ENCODE measurements at regions not wholly inside any gene's neighbourhood (a gene's known extent, or its start where the extent isn't known, plus 50 kb on each side); places are given as distances from the start of the nearest gene placed in this dataset.
"Not testable (repeated sequence)": the region's sequence is repeated elsewhere in the genome, so short reads cannot be mapped to it uniquely, and the experiment has no call there.

DNA sequence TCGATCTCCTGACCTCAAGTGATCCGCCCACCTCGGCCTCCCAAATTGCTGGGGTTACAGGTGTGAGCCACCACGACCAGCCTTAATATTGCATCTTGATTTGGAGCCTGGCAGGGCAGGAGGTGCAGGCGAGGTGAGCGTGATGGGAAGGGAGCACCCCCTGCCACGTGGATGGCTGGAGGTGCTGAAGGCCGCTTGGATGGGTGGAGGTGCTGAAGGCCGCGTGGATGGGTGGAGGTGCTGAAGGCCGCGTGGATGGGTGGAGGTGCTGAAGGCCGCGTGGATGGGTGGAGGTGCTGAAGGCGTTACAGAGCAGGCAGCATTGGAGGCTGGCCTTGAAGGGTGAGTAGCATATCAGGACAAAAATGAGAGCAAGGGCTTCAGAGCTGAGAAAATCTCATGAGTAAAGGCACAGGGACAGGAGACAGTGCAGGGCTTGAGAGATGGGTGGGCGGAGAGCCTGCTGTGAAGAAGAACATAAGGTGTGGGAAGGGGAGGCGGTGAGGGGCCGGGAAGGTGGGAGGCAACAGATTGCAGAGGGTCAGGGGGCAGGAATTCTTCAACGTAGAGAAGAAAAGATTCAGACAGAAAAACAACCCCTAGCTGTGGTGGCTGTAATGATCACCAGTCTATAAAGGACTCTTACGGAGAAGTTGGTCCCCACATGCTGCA, 101.7 kb upstream of the SEC14L1 start:
- DNase-seq: no peak

DNA sequence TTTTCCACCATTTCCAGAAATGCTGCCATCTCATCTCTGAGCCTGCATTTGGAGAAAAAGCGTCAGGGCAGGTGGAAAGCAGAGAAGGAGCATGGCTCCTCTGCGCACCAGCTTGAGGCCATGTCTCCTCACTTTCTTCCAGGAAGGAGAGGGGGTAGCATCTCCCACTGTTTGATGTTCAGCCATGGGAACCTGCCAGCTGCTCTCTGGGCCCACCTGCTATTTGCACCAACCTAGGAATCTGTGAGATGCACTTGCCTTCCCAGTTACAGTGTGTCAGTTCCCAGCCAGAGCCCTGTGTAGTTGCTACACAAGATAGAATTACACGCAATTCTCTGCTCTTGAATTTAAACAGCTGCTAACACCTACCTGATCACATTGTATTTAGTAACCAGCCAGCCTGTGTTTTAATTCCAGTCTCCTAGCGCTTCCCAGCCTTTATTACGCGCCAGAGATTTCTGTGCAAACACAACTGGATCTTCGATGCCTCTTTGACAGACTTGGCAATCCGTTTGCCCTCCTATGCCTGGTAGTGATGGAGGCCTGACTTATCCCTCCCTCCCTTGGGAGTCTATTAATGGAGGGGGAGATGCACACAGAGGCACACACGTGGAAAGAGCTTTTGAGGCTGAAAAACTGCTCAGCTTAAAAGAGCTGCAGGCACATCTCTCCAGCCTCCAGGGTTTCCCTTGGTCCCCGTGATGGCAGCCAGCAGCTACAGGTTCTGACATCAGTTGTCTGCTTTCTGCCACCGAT, 98.1 kb upstream of the SEC14L1 start:
- DNase-seq: no peak

DNA sequence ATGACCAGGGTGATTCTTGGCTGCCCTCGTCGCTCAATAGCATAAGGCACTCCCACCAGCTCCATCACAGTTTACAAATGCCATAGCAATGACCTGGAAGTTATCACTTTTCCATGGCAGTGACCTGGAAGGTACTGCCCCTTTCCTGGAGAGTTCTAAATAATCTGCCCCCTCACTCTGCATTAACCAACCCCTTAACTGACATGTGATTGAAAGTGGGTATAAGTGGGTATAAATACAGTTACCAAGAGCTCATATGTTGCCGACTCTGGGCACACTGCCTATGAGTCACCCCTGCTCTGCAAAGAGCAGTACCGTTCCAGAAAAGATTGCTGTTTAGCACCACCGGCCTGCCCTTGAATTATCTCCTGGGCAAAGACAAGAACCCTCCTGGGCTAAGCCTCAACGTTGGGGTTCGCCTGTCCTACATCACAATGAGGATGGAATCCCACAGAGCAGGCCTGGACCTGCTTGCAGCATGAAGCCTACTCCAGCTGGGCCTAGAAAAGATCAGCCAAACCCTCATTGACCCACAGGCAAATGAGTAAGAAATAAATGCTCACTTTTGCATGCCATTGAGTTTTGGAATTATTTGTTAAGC, 95.2 kb upstream of the SEC14L1 start:
- no peak for DNase-seq

DNA sequence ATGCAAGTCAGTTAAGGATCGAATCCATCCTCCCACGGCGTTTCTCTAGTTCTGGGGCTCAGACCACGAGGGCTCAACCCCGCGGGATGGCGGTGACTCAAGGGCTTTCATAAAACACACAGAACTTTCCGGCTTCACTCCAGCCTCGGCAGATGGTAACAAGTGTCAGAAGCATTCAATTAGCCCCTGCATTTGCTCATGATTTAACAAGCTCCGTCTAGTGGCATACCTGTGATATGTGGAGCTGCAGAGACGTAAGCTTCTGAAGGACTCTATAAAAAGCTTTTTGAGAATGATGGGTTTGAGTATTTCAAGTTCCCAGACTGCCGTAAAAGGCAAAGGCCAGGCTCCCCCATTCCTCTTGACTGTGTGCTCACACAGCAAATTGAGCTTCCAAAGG, 91.3 kb upstream of the SEC14L1 start:
- no peak for DNase-seq

DNA sequence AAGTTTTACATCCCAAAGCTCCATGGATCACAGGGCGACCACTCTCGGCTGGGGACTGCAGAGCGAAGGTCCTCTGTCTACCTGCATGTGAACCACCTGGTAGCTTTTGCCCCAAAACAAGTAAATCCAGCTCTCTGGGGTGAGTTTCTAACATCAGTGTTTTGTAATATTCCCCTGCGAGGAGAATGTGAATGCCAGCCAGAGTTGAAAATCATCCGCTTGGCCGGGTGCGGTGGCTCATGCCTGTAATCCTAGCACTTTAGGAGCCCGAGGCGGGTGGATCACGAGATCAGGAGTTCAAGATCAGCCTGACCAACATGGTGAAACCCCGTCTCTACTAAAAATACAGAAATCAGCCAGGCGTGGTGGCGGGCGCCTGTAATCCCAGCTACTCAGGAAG, 89.9 kb upstream of the SEC14L1 start:
- not testable (repeated sequence) for DNase-seq

DNA sequence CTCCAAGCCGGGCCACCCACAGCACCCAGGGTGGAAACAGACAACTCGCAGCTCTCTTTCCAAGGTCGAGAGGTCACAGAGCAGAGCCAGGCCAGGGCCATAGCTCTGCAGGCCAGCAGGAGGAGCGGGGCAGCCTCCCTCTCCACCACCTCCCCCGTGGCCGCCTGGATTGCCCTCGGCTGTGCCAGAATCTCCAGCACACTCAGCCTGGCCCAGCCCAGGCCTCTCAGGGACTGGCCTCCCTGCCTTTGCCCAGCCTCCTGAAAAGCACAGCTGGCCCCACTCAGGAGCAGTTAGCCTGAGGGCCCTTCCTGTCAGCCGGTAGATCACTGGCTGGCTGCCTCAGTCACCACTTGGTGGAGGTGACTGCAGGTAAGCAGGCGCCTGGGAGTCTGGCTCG, 85.8 kb upstream of the SEC14L1 start:
- no peak for DNase-seq

DNA sequence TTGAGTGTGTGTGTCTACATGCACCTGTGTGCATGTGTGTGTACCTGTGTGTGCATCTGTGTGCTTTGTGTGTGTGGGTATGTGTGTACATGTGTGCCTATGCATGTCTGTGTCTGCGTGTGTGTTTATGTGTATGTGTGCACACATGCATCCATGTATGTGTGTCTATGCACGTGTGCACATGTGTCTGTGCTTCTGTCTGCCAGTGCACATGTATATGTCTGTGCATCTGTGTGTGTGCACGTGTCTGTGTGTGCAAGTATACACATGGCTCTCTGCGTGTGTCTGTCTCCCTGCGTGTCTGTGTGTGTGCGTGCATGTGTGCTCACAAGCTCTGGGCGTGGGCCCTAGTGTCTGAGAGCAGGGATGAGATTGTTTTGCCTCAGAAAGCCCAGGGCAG, 85.3 kb upstream of the SEC14L1 start:
- no peak for DNase-seq

DNA sequence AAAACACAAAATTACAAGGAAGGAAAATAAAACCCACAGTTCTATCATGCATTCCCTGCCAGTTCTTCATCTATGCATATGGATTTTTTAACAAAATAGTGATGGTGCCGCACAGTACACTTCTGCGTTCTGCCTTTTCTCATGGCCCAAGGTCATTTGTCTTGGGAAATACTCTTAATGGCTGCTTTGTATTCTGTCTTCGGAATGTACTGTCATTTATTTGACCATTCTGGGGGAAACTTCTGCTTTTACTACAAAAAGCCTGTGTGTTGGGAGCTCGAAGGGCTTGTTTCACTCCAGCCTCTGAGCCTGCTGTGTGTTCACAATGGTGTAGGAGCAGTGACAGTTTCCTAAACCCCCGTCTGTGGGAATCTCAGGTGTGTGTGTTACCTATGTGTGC, 82.8 kb upstream of the SEC14L1 start:
- no peak for DNase-seq

DNA sequence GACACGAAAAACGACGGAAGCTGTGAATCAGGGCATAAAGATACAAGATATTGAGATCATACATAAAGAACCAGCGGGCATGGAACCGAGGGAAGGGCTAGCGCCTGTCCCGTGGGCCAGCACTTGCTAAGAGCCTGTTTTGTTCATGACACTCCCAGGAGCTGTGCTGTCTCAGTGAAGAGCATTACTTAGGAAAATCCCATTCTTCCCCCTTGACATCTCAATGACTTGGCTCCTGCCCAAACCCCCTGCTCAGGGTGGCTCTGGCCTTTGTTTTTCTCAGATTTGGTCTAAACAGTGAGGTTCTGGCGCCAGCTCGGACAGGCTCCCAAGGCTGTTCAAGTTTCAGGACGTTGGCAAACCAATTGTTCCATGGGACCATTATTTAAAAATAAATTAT, 79.1 kb upstream of the SEC14L1 start:
- no peak for DNase-seq

DNA sequence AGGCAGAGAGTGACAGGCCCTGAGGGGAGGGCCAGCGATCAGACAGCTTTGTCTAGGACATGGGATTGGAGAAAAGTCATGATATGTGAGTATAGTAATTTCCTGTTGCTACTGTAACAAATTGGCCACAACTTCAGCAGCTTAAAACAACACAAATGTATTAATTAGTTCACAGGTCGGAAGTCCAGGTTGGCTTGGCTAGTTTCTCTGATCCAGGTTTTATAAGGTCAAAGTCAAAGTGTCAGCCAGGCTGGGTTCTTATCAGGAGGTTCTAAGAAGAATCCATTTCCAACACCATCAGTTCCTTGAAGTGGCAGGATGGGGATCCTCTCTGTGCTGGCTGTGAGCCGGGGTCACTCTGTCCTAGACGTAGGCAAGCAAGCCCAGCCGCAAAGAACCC, 76.2 kb upstream of the SEC14L1 start:
- no peak for DNase-seq

DNA sequence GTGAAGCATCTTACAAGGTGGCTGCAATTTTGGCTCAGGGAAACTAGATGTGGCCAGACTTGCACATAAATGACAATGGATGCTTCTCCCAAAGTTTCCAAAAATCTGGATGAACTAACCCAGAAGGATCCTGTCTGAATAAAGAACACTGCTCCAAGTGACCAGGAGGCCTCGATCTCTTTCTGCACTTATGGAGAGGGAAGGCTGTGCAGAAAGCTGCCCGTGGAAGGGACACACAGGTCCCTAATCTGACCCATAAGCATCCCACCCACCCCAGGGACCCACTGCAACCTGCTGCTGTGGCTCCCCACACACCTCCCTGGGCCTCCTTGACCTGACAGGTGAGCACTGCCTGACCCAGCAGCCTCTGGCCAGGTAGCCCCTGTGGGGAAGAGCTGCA, 74.6 kb upstream of the SEC14L1 start:
- no peak for DNase-seq

DNA sequence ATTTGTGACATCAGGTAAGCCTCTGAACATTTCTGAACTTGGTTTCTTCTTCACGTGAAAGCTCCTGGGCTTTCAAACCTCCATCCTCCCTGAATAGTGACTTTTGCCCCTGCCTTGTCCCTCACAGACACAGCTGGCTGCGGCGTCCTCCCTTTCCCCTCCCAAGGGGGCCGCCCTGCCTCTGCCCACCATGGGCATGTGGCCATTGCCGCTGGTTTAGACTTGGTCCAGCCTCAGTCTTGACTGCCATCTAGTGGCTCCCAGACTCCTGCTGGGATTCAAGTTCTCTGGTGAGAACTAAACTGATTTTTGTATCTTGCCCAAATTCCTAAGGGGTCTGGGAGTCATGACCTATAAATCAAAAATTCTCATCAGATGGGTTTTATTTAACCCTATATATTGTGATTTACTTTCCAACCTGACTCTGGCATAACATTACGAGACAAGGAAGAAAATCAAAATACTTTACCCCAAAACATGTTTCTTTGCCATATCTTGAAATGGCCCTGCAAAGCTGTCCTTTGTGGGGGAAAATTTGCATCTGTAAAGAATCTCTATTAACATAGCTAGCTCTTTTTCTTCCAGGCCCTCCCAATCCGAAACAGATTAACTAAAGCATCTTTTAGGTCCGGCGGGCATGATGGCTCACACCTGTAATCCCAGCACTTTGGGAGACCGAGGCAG, 73.9 kb upstream of the SEC14L1 start:
- DNase-seq: peak; percentile 31

DNA sequence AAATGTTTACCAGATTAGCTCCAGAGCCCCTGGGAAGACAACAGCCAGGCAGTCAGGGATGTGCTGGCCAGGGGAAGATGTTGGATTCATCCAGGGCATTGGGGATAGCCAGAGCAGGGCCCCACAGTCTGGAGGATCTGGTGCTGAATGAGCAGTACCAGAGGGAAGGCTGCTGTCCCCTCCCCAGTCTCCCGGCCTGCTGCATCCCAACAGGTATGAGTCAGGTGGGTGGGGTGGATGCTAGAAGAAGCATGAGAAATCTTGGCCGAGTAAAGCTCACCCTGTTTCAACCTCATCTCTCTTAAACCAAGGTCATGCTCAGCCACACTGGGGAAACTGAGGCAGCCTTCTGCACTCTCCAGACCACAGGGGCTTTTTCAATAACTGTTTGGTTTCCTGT, 71.9 kb upstream of the SEC14L1 start:
- DNase-seq: no peak

DNA sequence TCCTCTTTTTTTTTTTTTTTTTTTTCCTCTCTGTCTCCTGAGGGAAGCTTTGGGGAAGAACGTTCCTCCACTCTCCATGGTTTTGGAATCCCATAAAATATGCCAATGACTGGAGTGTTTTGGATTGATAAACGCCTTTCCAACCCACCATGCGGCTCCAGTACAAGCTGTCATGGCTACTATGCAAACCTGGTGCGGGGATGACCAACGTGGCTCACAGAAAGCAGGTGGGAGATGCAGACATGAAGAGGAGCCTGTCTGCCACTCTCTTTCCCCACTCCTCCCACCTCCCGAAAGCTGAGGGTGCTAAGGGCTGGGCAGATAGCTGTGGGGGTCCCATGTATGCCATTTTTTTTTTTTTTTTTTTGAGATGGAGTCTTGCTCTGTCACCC, 69.9 kb upstream of the SEC14L1 start:
- DNase-seq: no peak

DNA sequence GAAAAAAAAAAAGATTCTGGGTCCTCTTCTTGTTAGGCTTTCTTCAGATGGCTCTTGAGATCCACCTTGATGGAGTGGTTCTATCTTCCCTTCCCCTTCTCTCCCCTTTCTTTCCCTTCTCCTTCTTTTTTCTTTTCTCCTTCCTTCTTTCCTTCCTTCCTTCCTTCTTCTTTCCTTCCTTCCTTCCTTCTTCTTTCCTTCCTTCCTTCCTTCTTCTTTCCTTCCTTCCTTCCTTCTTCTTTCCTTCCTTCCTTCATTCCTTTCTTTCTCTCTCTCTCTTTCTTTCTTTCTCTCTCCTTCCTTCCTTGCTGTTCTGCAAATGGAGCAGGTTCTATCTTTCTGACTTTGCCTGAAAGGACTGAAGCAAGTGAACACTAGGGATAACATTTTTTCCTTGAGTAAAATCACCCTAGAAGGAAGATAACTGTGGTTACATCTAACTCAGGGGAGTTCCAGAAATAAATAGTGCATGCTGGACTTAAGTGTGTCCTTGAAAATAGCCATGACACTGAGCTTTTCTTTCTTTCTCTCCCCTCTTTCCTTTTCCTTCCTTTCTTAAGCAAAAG, 68.8 kb upstream of the SEC14L1 start:
- no peak for DNase-seq

DNA sequence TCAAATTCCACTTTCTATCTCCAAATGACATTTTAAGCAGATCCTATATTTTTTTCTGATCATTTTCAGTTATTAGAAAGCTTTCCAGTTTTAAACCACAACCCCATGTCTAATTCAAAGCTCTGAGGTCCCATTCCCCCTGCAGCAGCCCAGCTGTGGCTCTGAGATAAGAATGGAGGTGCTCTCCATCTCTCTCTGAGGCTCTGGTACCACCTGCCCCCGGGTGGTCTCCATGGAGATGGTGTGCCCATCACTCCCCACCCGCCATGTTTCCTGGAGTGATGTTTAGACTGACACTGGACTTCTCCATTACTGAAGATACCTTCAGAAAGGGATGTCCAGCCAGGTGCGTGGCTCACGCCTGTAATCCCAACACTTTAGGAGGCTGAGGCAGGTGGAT, 68.1 kb upstream of the SEC14L1 start:
- DNase-seq: no peak

DNA sequence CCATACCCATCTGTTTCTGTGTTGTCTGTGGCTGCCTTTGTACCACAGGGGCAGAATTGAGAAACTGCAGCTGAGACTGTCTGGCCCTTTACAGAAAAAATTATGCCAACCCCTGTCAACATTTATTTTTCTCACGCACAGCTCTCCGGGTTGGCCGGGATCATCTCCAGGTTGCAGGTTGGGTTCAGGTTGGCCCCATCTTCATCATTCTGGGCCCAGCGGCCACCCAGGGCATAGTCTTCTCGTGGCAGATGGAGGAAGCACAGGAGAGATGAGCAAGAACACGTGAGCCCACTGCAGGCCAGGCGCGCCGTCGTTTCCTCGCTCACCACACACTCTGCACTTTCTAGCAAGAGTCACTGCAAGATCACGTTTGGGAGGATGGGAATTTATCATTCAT, 66.1 kb upstream of the SEC14L1 start:
- no peak for DNase-seq

DNA sequence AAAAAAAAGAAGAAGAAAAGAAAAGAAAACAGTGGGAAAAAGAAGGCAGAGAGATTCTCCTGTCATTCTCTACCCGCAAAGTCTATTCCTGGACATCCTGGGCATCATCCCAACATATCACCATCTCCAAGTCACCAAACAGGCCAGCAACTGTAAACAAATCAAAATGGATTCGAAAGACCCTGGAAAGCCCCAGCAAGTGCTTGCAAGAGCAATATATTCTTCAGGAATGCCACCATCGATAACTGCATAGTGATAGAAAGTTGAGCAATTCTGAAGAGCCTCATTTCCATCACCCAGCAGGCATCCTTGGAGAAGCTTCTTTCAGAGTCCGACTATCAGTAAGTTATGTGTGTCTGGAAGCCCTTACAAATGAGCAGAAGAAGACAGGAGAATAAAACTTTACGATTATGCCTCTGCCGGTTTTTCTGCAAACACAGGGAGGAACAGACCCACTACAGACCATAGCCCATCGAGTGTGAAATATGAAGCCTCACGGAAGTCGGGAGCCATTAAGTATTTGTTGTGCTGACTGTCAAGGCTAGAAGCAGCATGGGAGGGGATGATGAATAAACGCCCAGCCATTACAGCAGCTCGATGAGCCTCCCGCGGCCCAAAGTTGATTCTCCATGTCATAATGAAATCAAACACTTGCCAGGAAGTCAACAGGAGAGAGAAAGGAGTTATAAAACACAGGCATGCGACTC, 64.5 kb upstream of the SEC14L1 start:
- no peak for DNase-seq

DNA sequence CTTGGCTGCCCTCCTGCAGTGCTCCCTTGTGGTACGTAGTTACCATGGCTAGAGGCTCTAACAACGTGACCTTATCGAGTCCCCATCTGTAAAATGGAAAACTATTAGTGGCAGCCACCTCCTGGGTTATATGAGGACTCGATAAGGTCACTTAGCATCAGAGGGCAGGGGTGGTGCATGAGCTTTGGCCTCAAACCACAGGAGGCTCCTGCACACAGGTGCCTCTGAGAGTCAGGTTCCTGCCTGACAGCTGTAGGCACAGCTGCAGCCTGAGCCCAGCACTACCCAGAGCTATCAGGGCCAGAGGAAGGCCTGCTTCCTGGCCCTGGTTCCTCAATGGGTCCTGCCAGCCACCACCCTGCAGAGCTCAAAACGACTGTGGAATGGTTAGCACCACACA, 57.2 kb upstream of the SEC14L1 start:
- DNase-seq: no peak

DNA sequence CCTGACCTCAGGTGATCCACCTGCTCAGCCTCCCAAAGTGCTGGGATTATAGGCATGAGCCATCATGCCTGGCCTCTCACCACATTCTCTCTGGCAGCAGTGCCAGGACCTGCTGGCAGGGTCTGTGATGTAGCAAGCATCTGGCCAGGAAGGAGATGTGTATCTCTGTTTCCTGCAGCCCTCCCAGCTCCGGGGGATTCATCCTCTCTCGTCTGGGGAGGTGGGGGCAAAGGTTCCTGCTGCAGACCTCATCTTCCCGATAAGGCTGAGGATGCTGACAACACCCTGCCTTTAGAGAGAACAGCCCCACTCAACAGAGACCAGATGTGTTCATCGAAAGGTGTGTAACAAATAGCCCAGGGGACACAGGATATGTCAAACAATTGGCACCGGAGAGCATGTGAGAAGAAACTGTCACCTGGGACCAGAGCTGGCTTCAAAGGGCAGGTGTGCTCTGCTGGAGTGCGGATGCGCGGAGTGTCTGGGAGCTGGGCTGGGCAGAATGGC, 54.8 kb upstream of the SEC14L1 start:
- DNase-seq: no peak

DNA sequence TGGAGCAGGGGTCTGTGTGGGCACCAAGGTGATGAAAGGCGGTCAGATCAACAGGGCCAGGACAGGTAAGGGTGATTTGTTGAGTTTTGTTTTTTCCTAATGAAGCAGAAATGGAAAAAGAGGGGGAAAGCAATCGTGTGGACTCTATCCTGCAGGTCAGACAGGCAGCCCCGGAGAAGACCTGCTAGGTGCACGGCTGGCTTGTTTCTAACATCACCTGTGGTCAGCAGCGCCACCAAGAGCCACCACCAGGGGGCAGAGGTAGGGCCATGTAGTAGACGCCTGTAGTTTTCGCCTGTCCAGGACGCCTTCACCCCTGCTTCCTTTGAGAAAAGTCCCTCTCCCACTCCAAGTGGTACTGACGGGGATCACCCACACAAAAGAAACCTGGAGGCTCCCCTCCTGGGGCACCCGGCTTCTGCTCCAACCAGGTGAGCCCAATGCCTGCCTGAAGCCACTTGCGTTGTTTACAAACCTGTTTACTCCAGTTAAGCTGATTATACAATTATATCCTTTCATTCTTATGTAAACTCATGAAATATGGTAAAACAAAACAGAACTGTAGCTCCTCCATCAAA, 54.2 kb upstream of the SEC14L1 start:
- peak; percentile 83 for DNase-seq
